Rectal smooth muscle tissue (tissue), 1 donor: ENCODE measurements at regions not wholly inside any gene's neighbourhood (a gene's known extent, or its start where the extent isn't known, plus 50 kb on each side); places are given as distances from the start of the nearest gene placed in this dataset.
"Not testable (repeated sequence)": the region's sequence is repeated elsewhere in the genome, so short reads cannot be mapped to it uniquely, and the experiment has no call there.

ENCODE experiments used
- H3K27ac ChIP-seq: one replicate; pipeline ENCODE4 v1.7.0; 2013; ENCODE audit warnings: low read depth, low read length, inconsistent platforms
- H3K27me3 ChIP-seq: one replicate; pipeline ENCODE4 v1.7.0; 2013; ENCODE audit warnings: low read length; ENCODE audit not compliant: control insufficient read depth, insufficient read depth
- H3K36me3 ChIP-seq: one replicate; pipeline ENCODE4 v1.7.0; 2013; ENCODE audit warnings: low read length; ENCODE audit not compliant: control insufficient read depth, insufficient read depth
- H3K4me1 ChIP-seq: one replicate; pipeline ENCODE4 v1.7.0; 2013; ENCODE audit warnings: low read length; ENCODE audit not compliant: control insufficient read depth, insufficient read depth
- H3K4me3 ChIP-seq: one replicate; pipeline ENCODE4 v1.7.0; 2013; ENCODE audit warnings: low read length
- H3K9ac ChIP-seq: one replicate; pipeline ENCODE4 v1.7.0; 2013; ENCODE audit warnings: low read length

- Histone ChIP-seq H3K27ac (no peak overlapping the region), H3K4me1 (no peaks in the 10 kb centered on the region), H3K9ac (no peak overlapping the region), H3K27me3 (no peaks in the 10 kb centered on the region), H3K4me3 (no peak overlapping the region), H3K36me3 (no peaks in the 10 kb centered on the region)
Measured at GRCh38 chr4:159922119-159922518, 819.2 kb downstream of the RAPGEF2 start.

GRCh38 chr4:159925770-159926169 is 822.9 kb downstream of the RAPGEF2 start:
- no peak overlapping the region for H3K27ac ChIP-seq
- no peak overlapping the region for H3K9ac ChIP-seq
- no peaks in the 10 kb centered on the region for H3K36me3 ChIP-seq
- H3K4me3 ChIP-seq: no peak overlapping the region
- H3K27me3 ChIP-seq: no peaks in the 10 kb centered on the region
- no peaks in the 10 kb centered on the region for H3K4me1 ChIP-seq

GRCh38 chr4:159926871-159927270 is 824.0 kb downstream of the RAPGEF2 start:
- Histone ChIP-seq H3K4me3 (no peak overlapping the region), H3K4me1 (no peaks in the 10 kb centered on the region), H3K36me3 (no peaks in the 10 kb centered on the region), H3K9ac (no peak overlapping the region), H3K27ac (no peak overlapping the region), H3K27me3 (no peaks in the 10 kb centered on the region)

GRCh38 chr4:159927781-159928180 is 824.9 kb downstream of the RAPGEF2 start:
- Histone ChIP-seq H3K4me1 (no peaks in the 10 kb centered on the region), H3K27ac (no peak overlapping the region), H3K9ac (no peak overlapping the region), H3K27me3 (no peaks in the 10 kb centered on the region), H3K36me3 (no peaks in the 10 kb centered on the region), H3K4me3 (no peak overlapping the region)

GRCh38 chr4:159934602-159935001 is 831.7 kb downstream of the RAPGEF2 start:
- not testable (repeated sequence) for H3K27me3 ChIP-seq, H3K36me3 ChIP-seq, H3K9ac ChIP-seq, H3K4me1 ChIP-seq, H3K4me3 ChIP-seq, H3K27ac ChIP-seq

GRCh38 chr4:159937595-159937994 is 834.7 kb downstream of the RAPGEF2 start:
- Histone ChIP-seq H3K27ac (no peak overlapping the region), H3K4me1 (no peaks in the 10 kb centered on the region), H3K4me3 (no peak overlapping the region)

GRCh38 chr4:159939681-159940080 is 836.8 kb downstream of the RAPGEF2 start:
- not testable (repeated sequence) for H3K4me3 ChIP-seq, H3K9ac ChIP-seq, H3K36me3 ChIP-seq, H3K4me1 ChIP-seq, H3K27ac ChIP-seq, H3K27me3 ChIP-seq

More at GRCh38 chr4:159937595-159937994, 834.7 kb downstream of the RAPGEF2 start:
- no peaks in the 10 kb centered on the region for H3K36me3 ChIP-seq
- no peaks in the 10 kb centered on the region for H3K27me3 ChIP-seq
- no peak overlapping the region for H3K9ac ChIP-seq

- no peak overlapping the region for H3K9ac ChIP-seq
- no peak overlapping the region for H3K27ac ChIP-seq
- no peak overlapping the region for H3K4me3 ChIP-seq
- H3K4me1 ChIP-seq: no peaks in the 10 kb centered on the region
- no peaks in the 10 kb centered on the region for H3K27me3 ChIP-seq
- H3K36me3 ChIP-seq: no peaks in the 10 kb centered on the region
Measured at GRCh38 chr4:159941076-159941475, 838.2 kb downstream of the RAPGEF2 start.

- Histone ChIP-seq H3K9ac (no peak overlapping the region), H3K4me3 (no peak overlapping the region), H3K4me1 (no peaks in the 10 kb centered on the region), H3K36me3 (no peaks in the 10 kb centered on the region), H3K27me3 (no peaks in the 10 kb centered on the region), H3K27ac (no peak overlapping the region)
Measured at GRCh38 chr4:159944477-159944876, 841.6 kb downstream of the RAPGEF2 start.

- Histone ChIP-seq H3K36me3 (no peaks in the 10 kb centered on the region), H3K9ac (no peak overlapping the region), H3K27ac (no peak overlapping the region), H3K27me3 (no peaks in the 10 kb centered on the region), H3K4me3 (no peak overlapping the region), H3K4me1 (no peaks in the 10 kb centered on the region)
Measured at GRCh38 chr4:159946983-159947615, 844.2 kb downstream of the RAPGEF2 start.

- Histone ChIP-seq H3K36me3 (no peaks in the 10 kb centered on the region), H3K4me3 (no peak overlapping the region), H3K9ac (no peak overlapping the region), H3K27ac (no peak overlapping the region), H3K27me3 (no peaks in the 10 kb centered on the region), H3K4me1 (no peaks in the 10 kb centered on the region)
Measured at GRCh38 chr4:159950707-159951106, 847.8 kb downstream of the RAPGEF2 start.

GRCh38 chr4:159966746-159967145 is 863.9 kb downstream of the RAPGEF2 start:
- Histone ChIP-seq H3K27me3 (no peaks in the 10 kb centered on the region), H3K27ac (no peak overlapping the region), H3K36me3 (no peaks in the 10 kb centered on the region), H3K4me3 (no peak overlapping the region), H3K9ac (no peak overlapping the region), H3K4me1 (no peaks in the 10 kb centered on the region)

GRCh38 chr4:159976871-159977482 is 874.1 kb downstream of the RAPGEF2 start:
- H3K27ac ChIP-seq, H3K9ac ChIP-seq, H3K36me3 ChIP-seq, H3K27me3 ChIP-seq, H3K4me1 ChIP-seq, H3K4me3 ChIP-seq: not testable (repeated sequence)
